GM23338 (cell line): ENCODE measurements at regions not wholly inside any gene's neighbourhood (a gene's known extent, or its start where the extent isn't known, plus 50 kb on each side); places are given as distances from the start of the nearest gene placed in this dataset.

ENCODE experiments used
- ATAC-seq: fragments of 200-7000 bp; cut with Tn5 transposase; 3 replicates; pipeline ENCODE4 v1.9.1; 2020
- DNase-seq: peaks from one replicate; pipeline ENCODE4 v3.0.0-alpha.2; 2015; ENCODE audit warnings: low spot score
- H2AFZ ChIP-seq: fragments of 200-600 bp; sonication (generic); 2 replicates; pipeline ENCODE4 v1.8.0; 2016; ENCODE audit warnings: antibody characterized with exemption, mild to moderate bottlenecking, moderate library complexity
- H3F3A ChIP-seq: fragments of 200-600 bp; sonication (generic); replicated peaks from 2 replicates; pipeline ENCODE4 v1.8.0; 2017; ENCODE audit warnings: antibody characterized with exemption, mixed run types, low read depth
- H3K27ac ChIP-seq: fragments of 200-600 bp; sonication (generic); 2 replicates; pipeline ENCODE4 v1.6.1; 2016; ENCODE audit warnings: low read depth
- H3K27me3 ChIP-seq: fragments of 200-600 bp; sonication (generic); 2 replicates; pipeline ENCODE4 v1.8.0; 2016; ENCODE audit warnings: mild to moderate bottlenecking, mixed run types, moderate library complexity; ENCODE audit not compliant: insufficient read depth
- H3K36me3 ChIP-seq: fragments of 200-600 bp; sonication (generic); 2 replicates; pipeline ENCODE4 v1.8.0; 2016; ENCODE audit warnings: mild to moderate bottlenecking; ENCODE audit not compliant: insufficient read depth
- H3K4me1 ChIP-seq: fragments of 200-600 bp; sonication (generic); 2 replicates; pipeline ENCODE4 v1.8.0; 2016; ENCODE audit warnings: mild to moderate bottlenecking, moderate library complexity; ENCODE audit not compliant: insufficient read depth
- H3K4me2 ChIP-seq: fragments of 200-600 bp; sonication (generic); 2 replicates; pipeline ENCODE4 v1.7.1; 2017; ENCODE audit warnings: mixed run types
- H3K4me3 ChIP-seq: fragments of 200-600 bp; sonication (generic); 2 replicates; pipeline ENCODE4 v1.6.1; 2016; ENCODE audit warnings: mixed run types
- H3K79me2 ChIP-seq: fragments of 200-600 bp; sonication (generic); replicated peaks from 2 replicates; pipeline ENCODE4 v1.8.0; 2017; ENCODE audit warnings: mild to moderate bottlenecking; ENCODE audit not compliant: insufficient read depth
- H3K9me2 ChIP-seq: fragments of 200-600 bp; sonication (generic); 2 replicates; pipeline ENCODE4 v1.8.0; 2017; ENCODE audit not compliant: insufficient read depth
- H4K20me1 ChIP-seq: fragments of 200-600 bp; sonication (generic); replicated peaks from 2 replicates; pipeline ENCODE4 v1.8.0; 2017; ENCODE audit warnings: mild to moderate bottlenecking; ENCODE audit not compliant: insufficient read depth
- H3K27ac Mint-ChIP-seq: 2 replicates; pipeline ENCODE4 v1.8.0; 2020; ENCODE audit warnings: inconsistent platforms, mild to moderate bottlenecking, moderate library complexity, mixed read lengths
- H3K27me3 Mint-ChIP-seq: 3 replicates; pipeline ENCODE4 v1.8.0; 2022; ENCODE audit warnings: low read depth, mild to moderate bottlenecking, moderate library complexity, mixed read lengths, inconsistent platforms; ENCODE audit not compliant: insufficient read depth, poor library complexity
- H3K36me3 Mint-ChIP-seq: 3 replicates; pipeline ENCODE4 v1.8.0; 2021; ENCODE audit warnings: low read depth, mild to moderate bottlenecking, inconsistent platforms, moderate library complexity, mixed read lengths
- H3K4me1 Mint-ChIP-seq: 3 replicates; pipeline ENCODE4 v1.8.0; 2020; ENCODE audit warnings: mild to moderate bottlenecking, inconsistent platforms, mixed read lengths
- H3K4me3 Mint-ChIP-seq: 3 replicates; pipeline ENCODE4 v1.8.0; 2021; ENCODE audit warnings: moderate library complexity, mild to moderate bottlenecking, inconsistent platforms, mixed read lengths
- H3K9me3 Mint-ChIP-seq: 3 replicates; pipeline ENCODE4 v1.8.0; 2020; ENCODE audit warnings: moderate library complexity, mild to moderate bottlenecking, inconsistent platforms, mixed read lengths
- CREB1 ChIP-seq: fragments of 250-450 bp; sonication (Bioruptor Pico); IDR thresholded peaks from 2 replicates; pipeline ENCODE4 v1.5.0; 2020; ENCODE audit warnings: low read depth, mild to moderate bottlenecking, moderate library complexity
- EZH2 ChIP-seq: fragments of 200-600 bp; sonication (generic); IDR thresholded peaks from one replicate; pipeline ENCODE4 v1.8.0; 2017; ENCODE audit warnings: antibody characterized with exemption, mild to moderate bottlenecking, low read depth; ENCODE audit not compliant: unreplicated experiment
- EZH2phosphoT487 ChIP-seq: fragments of 200-600 bp; sonication (generic); IDR thresholded peaks from one replicate; pipeline ENCODE4 v1.8.1; 2018; ENCODE audit warnings: antibody characterized with exemption; ENCODE audit not compliant: unreplicated experiment
- JUNB ChIP-seq: IDR thresholded peaks from one replicate; pipeline ENCODE4 v1.6.1; 2016; ENCODE audit warnings: antibody characterized with exemption; ENCODE audit not compliant: unreplicated experiment
- POLR2AphosphoS5 ChIP-seq: IDR thresholded peaks from 2 replicates; pipeline ENCODE4 v1.6.1; 2016; ENCODE audit warnings: antibody characterized with exemption, low read depth
- STAT1 ChIP-seq: IDR thresholded peaks from one replicate; pipeline ENCODE4 v1.6.1; 2016; ENCODE audit warnings: antibody characterized with exemption; ENCODE audit not compliant: unreplicated experiment
- ZNF114 ChIP-seq: fragments of 250-450 bp; sonication (Bioruptor Pico); IDR thresholded peaks from 2 replicates; pipeline ENCODE4 v1.5.0; 2020; ENCODE audit warnings: mild to moderate bottlenecking, moderate library complexity
- TF ChIP-seq, protein P1 (sequence below): fragments of 250-450 bp; sonication (Bioruptor Pico); IDR thresholded peaks from 2 replicates; pipeline ENCODE4 v1.5.0; 2020; ENCODE audit warnings: mild to moderate bottlenecking, moderate library complexity

DNA sequence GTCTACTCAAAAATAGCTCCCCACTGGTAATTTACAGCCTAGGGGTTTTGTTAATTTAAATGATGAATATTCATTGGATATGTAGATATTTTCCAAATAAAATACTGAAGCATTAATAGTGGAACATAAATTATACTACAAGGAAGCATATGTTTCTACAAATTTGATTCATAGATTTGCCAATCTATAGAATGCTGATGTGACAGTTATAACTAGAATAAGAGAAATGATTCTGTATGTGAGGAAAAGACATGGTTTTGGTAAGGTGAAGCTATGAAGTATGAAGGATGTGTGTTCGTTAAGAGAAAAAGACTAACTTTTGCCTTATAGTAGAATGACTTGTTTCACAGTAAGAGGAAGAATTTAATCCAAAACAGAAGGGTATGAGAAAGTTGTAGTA, 61.3 kb downstream of the IARS1 start:
- Mint-ChIP-seq H3K4me1 (no peaks in the 10 kb centered on the region), H3K4me3 (no peak overlapping the region), H3K36me3 (peaks cover 88% of the 10 kb centered on the region), H3K9me3 (peaks cover 12% of the 10 kb centered on the region), H3K27ac (no peak overlapping the region), H3K27me3 (peaks cover 6% of the 10 kb centered on the region)
- Histone ChIP-seq H3K4me3 (no peak overlapping the region), H2AFZ (no peak overlapping the region), H3F3A (peaks cover 3% of the 10 kb centered on the region; the same call in 1 of the 2 replicates), H3K36me3 (peaks cover 54% of the 10 kb centered on the region), H3K79me2 (peaks cover 6% of the 10 kb centered on the region; the same call in 1 of the 2 replicates), H3K27ac (no peak overlapping the region), H4K20me1 (peaks cover 5% of the 10 kb centered on the region; the same call in 1 of the 2 replicates), H3K27me3 (no peaks in the 10 kb centered on the region), H3K4me1 (no peaks in the 10 kb centered on the region), H3K9me2 (no peaks in the 10 kb centered on the region), H3K4me2 (no peak overlapping the region)
- ATAC-seq (no peak), DNase-seq (no peak)
- TF ChIP-seq EZH2phosphoT487: no peak
- TF ChIP-seq CREB1 (CRISPR knock-in tag): no peak
- no peak for TF ChIP-seq STAT1
- TF ChIP-seq ZNF114 (CRISPR knock-in tag): no peak
- TF ChIP-seq EZH2: no peak
- no peak for TF ChIP-seq POLR2AphosphoS5
- TF ChIP-seq, protein P1, sequence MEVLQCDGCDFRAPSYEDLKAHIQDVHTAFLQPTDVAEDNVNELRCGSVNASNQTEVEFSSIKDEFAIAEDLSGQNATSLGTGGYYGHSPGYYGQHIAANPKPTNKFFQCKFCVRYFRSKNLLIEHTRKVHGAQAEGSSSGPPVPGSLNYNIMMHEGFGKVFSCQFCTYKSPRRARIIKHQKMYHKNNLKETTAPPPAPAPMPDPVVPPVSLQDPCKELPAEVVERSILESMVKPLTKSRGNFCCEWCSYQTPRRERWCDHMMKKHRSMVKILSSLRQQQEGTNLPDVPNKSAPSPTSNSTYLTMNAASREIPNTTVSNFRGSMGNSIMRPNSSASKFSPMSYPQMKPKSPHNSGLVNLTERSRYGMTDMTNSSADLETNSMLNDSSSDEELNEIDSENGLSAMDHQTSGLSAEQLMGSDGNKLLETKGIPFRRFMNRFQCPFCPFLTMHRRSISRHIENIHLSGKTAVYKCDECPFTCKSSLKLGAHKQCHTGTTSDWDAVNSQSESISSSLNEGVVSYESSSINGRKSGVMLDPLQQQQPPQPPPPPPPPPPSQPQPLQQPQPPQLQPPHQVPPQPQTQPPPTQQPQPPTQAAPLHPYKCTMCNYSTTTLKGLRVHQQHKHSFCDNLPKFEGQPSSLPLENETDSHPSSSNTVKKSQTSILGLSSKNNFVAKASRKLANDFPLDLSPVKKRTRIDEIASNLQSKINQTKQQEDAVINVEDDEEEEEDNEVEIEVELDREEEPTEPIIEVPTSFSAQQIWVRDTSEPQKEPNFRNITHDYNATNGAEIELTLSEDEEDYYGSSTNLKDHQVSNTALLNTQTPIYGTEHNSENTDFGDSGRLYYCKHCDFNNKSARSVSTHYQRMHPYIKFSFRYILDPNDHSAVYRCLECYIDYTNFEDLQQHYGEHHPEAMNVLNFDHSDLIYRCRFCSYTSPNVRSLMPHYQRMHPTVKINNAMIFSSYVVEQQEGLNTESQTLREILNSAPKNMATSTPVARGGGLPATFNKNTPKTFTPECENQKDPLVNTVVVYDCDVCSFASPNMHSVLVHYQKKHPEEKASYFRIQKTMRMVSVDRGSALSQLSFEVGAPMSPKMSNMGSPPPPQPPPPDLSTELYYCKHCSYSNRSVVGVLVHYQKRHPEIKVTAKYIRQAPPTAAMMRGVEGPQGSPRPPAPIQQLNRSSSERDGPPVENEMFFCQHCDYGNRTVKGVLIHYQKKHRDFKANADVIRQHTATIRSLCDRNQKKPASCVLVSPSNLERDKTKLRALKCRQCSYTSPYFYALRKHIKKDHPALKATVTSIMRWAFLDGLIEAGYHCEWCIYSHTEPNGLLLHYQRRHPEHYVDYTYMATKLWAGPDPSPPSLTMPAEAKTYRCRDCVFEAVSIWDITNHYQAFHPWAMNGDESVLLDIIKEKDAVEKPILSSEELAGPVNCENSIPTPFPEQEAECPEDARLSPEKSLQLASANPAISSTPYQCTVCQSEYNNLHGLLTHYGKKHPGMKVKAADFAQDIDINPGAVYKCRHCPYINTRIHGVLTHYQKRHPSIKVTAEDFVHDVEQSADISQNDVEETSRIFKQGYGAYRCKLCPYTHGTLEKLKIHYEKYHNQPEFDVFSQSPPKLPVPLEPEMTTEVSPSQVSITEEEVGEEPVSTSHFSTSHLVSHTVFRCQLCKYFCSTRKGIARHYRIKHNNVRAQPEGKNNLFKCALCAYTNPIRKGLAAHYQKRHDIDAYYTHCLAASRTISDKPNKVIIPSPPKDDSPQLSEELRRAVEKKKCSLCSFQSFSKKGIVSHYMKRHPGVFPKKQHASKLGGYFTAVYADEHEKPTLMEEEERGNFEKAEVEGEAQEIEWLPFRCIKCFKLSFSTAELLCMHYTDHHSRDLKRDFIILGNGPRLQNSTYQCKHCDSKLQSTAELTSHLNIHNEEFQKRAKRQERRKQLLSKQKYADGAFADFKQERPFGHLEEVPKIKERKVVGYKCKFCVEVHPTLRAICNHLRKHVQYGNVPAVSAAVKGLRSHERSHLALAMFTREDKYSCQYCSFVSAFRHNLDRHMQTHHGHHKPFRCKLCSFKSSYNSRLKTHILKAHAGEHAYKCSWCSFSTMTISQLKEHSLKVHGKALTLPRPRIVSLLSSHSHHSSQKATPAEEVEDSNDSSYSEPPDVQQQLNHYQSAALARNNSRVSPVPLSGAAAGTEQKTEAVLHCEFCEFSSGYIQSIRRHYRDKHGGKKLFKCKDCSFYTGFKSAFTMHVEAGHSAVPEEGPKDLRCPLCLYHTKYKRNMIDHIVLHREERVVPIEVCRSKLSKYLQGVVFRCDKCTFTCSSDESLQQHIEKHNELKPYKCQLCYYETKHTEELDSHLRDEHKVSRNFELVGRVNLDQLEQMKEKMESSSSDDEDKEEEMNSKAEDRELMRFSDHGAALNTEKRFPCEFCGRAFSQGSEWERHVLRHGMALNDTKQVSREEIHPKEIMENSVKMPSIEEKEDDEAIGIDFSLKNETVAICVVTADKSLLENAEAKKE (CRISPR knock-in tag): no peak
- TF ChIP-seq JUNB: no peak
